Amniotic epithelial cell (primary cell): ENCODE measurements at regions not wholly inside any gene's neighbourhood (a gene's known extent, or its start where the extent isn't known, plus 50 kb on each side); places are given as distances from the start of the nearest gene placed in this dataset.

ENCODE experiments used
- DNase-seq: peaks from one replicate; pipeline ENCODE4 v3.0.0-alpha.2; 2010; ENCODE audit warnings: low read depth

GRCh38 chr13:40146611-40147117, 491.2 kb downstream of the COG6 start:
- no peak for DNase-seq

GRCh38 chr13:40148101-40148500, 492.6 kb downstream of the COG6 start:
- no peak for DNase-seq

GRCh38 chr13:40148742-40149141, 493.3 kb downstream of the COG6 start:
- no peak for DNase-seq

- peak; percentile 99 for DNase-seq
These were observed 494.3 kb downstream of the COG6 start for GRCh38 chr13:40149611-40150274.

- no peak for DNase-seq
These were observed 496.2 kb downstream of the COG6 start for GRCh38 chr13:40151673-40152072.

GRCh38 chr13:40152145-40152544, 496.7 kb downstream of the COG6 start:
- DNase-seq = peak; percentile 93

- no peak for DNase-seq
These were observed 497.5 kb downstream of the COG6 start for GRCh38 chr13:40152922-40153321.

GRCh38 chr13:40153516-40153915, 498.1 kb downstream of the COG6 start:
- DNase-seq = no peak

GRCh38 chr13:40155201-40155600, 499.7 kb downstream of the COG6 start:
- DNase-seq = no peak

- DNase-seq = peak; percentile 55
These were observed 502.8 kb downstream of the COG6 start for GRCh38 chr13:40158218-40158617.

- DNase-seq = no peak
These were observed 503.3 kb downstream of the COG6 start for GRCh38 chr13:40158757-40159156.

- DNase-seq = no peak
These were observed 504.3 kb downstream of the COG6 start for GRCh38 chr13:40159736-40160135.

GRCh38 chr13:40160618-40161350, 505.3 kb downstream of the COG6 start:
- no peak for DNase-seq

GRCh38 chr13:40161351-40161810, 505.1 kb downstream of the FOXO1 start:
- DNase-seq = no peak

- no peak for DNase-seq
These were observed 504.5 kb downstream of the FOXO1 start for GRCh38 chr13:40161931-40162330.

- DNase-seq = no peak
These were observed 503.1 kb downstream of the FOXO1 start for GRCh38 chr13:40163066-40164000.

GRCh38 chr13:40164133-40164532, 502.3 kb downstream of the FOXO1 start:
- DNase-seq = no peak

GRCh38 chr13:40165316-40165932, 501.0 kb downstream of the FOXO1 start:
- DNase-seq = peak; percentile 72

GRCh38 chr13:40167327-40167726, 499.1 kb downstream of the FOXO1 start:
- DNase-seq = no peak

GRCh38 chr13:40168425-40169166, 497.8 kb downstream of the FOXO1 start:
- DNase-seq = no peak

- DNase-seq = no peak
These were observed 497.0 kb downstream of the FOXO1 start for GRCh38 chr13:40169476-40169875.
